HepG2 (cell line): ENCODE measurements at regions not wholly inside any gene's neighbourhood (a gene's known extent, or its start where the extent isn't known, plus 50 kb on each side); places are given as distances from the start of the nearest gene placed in this dataset.

Experiments used
- ATAC-seq: fragments of 200-7000 bp; cut with Tn5 transposase; 3 replicates; pipeline ENCODE4 v1.9.1; 2020; ENCODE audit warnings: mild to moderate bottlenecking, moderate library complexity
- BruUV-seq: library from RNA; stranded (reverse); fragments of 400-500 nt; replicated peaks from 2 replicates; lab custom pipeline; 2021; lab: Mats Ljungman, UMichigan
- CTCF ChIA-PET: fragments of 300-600 bp; formaldehyde crosslinking; extraction: SDS; loops from one replicate; lab custom pipeline; 2021; ENCODE audit warnings: low total read pairs, inconsistent platforms, low intra/inter-chr PET ratio; lab: Yijun Ruan, JAX
- POLR2A ChIA-PET: fragments of 350-600 bp; sonication (Branson Sonifier 250); formaldehyde crosslinking; loops from one replicate; lab custom pipeline; 2020; ENCODE audit warnings: antibody characterized with exemption, inconsistent platforms; lab: Yijun Ruan, JAX
- DNase-seq: peaks from one replicate; pipeline ENCODE4 v3.0.0-alpha.2; 2015; ENCODE audit warnings: low spot score
- FAIRE-seq: peaks from 3 replicates; lab custom pipeline; 2011; peaks lifted over from hg19 to GRCh38; lab: Jason Lieb, UNC
- H2AFZ ChIP-seq: one replicate; pipeline ENCODE4 v1.6.1; 2011; ENCODE audit warnings: low read length, inconsistent platforms
- H3K27ac ChIP-seq: fragments of 300-600 bp; 3 replicates; pipeline ENCODE4 v1.8.0; 2011; ENCODE audit warnings: mixed run types, mild to moderate bottlenecking, mixed read lengths, low read length, inconsistent platforms; ENCODE audit not compliant: insufficient read depth; ENCODE audit errors: extremely low read length
- H3K27me3 ChIP-seq, 2 experiments: fragments of 200-600 bp in 1 of 2; 2 replicates in 1 of 2; 3 replicates in 1 of 2; pipeline versions ENCODE4 v1.6.0 to v1.8.0; 2011; ENCODE audit warnings: low read length in 2 of 2, mild to moderate bottlenecking in 2 of 2, moderate library complexity in 2 of 2, inconsistent platforms in 1 of 2; ENCODE audit not compliant: insufficient read depth in 2 of 2, control insufficient read depth in 1 of 2
- H3K36me3 ChIP-seq, 2 experiments: fragments of 200-600 bp in 1 of 2; replicated peaks in 1 of 2; 2 replicates in 1 of 2; 3 replicates in 1 of 2; pipeline versions ENCODE4 v1.5.1 to v1.8.0; 2011; ENCODE audit warnings: low read length in 2 of 2, inconsistent platforms in 1 of 2; ENCODE audit not compliant: insufficient read depth in 2 of 2, control insufficient read depth in 1 of 2
- H3K4me1 ChIP-seq: 2 replicates; pipeline ENCODE4 v1.5.1; 2012; ENCODE audit warnings: low read length, inconsistent platforms; ENCODE audit not compliant: insufficient read depth
- H3K4me2 ChIP-seq: 2 replicates; pipeline ENCODE4 v1.6.0; 2011; ENCODE audit warnings: low read depth, low read length, inconsistent platforms
- H3K4me3 ChIP-seq, 3 experiments: fragments of 200-600 bp in 1 of 3; sonication (generic), shearing (Covaris generic) in 1 of 3; replicated peaks in 1 of 3; 2 replicates each; pipeline ENCODE4 v1.5.1; 2011 to 2016; ENCODE audit warnings: low read length in 3 of 3, inconsistent platforms in 2 of 3, low read depth in 2 of 3, mild to moderate bottlenecking in 2 of 3, control low read depth in 1 of 3, mixed read lengths in 1 of 3; ENCODE audit not compliant: insufficient read depth in 1 of 3
- H3K79me2 ChIP-seq: one replicate; pipeline ENCODE4 v1.6.1; 2011; ENCODE audit warnings: low read length, inconsistent platforms; ENCODE audit not compliant: insufficient read depth
- H3K9ac ChIP-seq: 2 replicates; pipeline ENCODE4 v1.6.0; 2011; ENCODE audit warnings: mild to moderate bottlenecking, low read depth, low read length, inconsistent platforms; ENCODE audit not compliant: insufficient read depth
- H3K9me3 ChIP-seq: 2 replicates; pipeline ENCODE4 v1.5.1; 2012; ENCODE audit warnings: mild to moderate bottlenecking, low read length
- H4K20me1 ChIP-seq: 2 replicates; pipeline ENCODE4 v1.6.0; 2011; ENCODE audit warnings: inconsistent platforms, mild to moderate bottlenecking, low read length, moderate library complexity; ENCODE audit not compliant: insufficient read depth
- ATF7-NPFF ChIP-seq: sonication (generic); formaldehyde crosslinking; IDR thresholded peaks from 2 replicates; pipeline ENCODE4 v1.8.1; 2023; ENCODE audit warnings: mild to moderate bottlenecking, low read depth, missing genetic modification reagents, moderate library complexity
- BCL6 ChIP-seq: IDR thresholded peaks from 2 replicates; pipeline ENCODE4 v1.6.1; 2016; ENCODE audit warnings: missing genetic modification reagents, missing compliant biosample characterization
- DNMT1 ChIP-seq: sonication (generic); formaldehyde crosslinking; IDR thresholded peaks from 2 replicates; pipeline ENCODE4 v1.5.1; 2020; ENCODE audit warnings: mild to moderate bottlenecking, missing genetic modification reagents
- EHMT2 ChIP-seq: fragments of 200-600 bp; sonication (generic); IDR thresholded peaks from 2 replicates; pipeline ENCODE4 v1.7.0; 2017; ENCODE audit warnings: antibody characterized with exemption, low read depth, low read length, borderline replicate concordance
- GLI4 ChIP-seq: sonication (generic); formaldehyde crosslinking; IDR thresholded peaks from 2 replicates; pipeline ENCODE4 v1.5.1; 2020; ENCODE audit warnings: missing genetic modification reagents, mild to moderate bottlenecking, moderate library complexity, borderline replicate concordance
- HBP1 ChIP-seq: IDR thresholded peaks from 2 replicates; pipeline ENCODE4 v1.6.1; 2016; ENCODE audit warnings: low read depth, control low read depth
- HDAC1 ChIP-seq: sonication (generic); formaldehyde crosslinking; IDR thresholded peaks from 2 replicates; pipeline ENCODE4 v1.5.1; 2020; ENCODE audit warnings: mild to moderate bottlenecking, missing genetic modification reagents
- HDAC2 ChIP-seq: sonication (generic); formaldehyde crosslinking; IDR thresholded peaks from 2 replicates; pipeline ENCODE4 v1.4.0; 2020; ENCODE audit warnings: missing genetic modification reagents
- RARA ChIP-seq: IDR thresholded peaks from 2 replicates; pipeline ENCODE4 v1.6.1; 2016; ENCODE audit warnings: missing genetic modification reagents, missing compliant biosample characterization
- SALL1 ChIP-seq: sonication (generic); formaldehyde crosslinking; IDR thresholded peaks from 2 replicates; pipeline ENCODE4 v1.8.0; 2022; ENCODE audit warnings: mild to moderate bottlenecking, missing genetic modification reagents
- SAP130 ChIP-seq: IDR thresholded peaks from 2 replicates; pipeline ENCODE4 v1.6.1; 2016; ENCODE audit warnings: low read depth
- WGBS: methylation state at CpG from one replicate; pipeline ENCODE4 v1.1.6; 2017; ENCODE audit warnings: low lambda C conversion rate; 5-methylcytosine and 5-hydroxymethylcytosine counted together
- in situ Hi-C: cut with HindIII; loops from 2 replicates; pipeline ENCODE4 v1.10.0; 2017; ENCODE audit warnings: low pct_unique_long_range_greater_than_20kb; ENCODE audit not compliant: extremely low pct_ligation_motif_present
- intact Hi-C: fragments of 100-400 bp; cut with micrococcal nuclease; formaldehyde crosslinking; loops from one replicate; pipeline ENCODE4 v1.10.0; 2022; ENCODE audit not compliant: unreplicated experiment
- TF ChIP-seq, protein P1 (sequence below): sonication (generic); formaldehyde crosslinking; conservative IDR thresholded peaks from 2 replicates; pipeline ENCODE4 v1.5.0; 2020; ENCODE audit warnings: missing genetic modification reagents
- TF ChIP-seq, protein P2 (sequence below), 2 experiments: sonication (generic) in 1 of 2; formaldehyde crosslinking in 1 of 2; IDR thresholded peaks; 2 replicates each; pipeline versions ENCODE4 v1.5.1 to v1.6.1; 2011 to 2020; ENCODE audit warnings: borderline replicate concordance in 1 of 2, low read depth in 1 of 2, low read length in 1 of 2, mild to moderate bottlenecking in 1 of 2, missing genetic modification reagents in 1 of 2, moderate library complexity in 1 of 2
- TF ChIP-seq, protein P3 (sequence below), 2 experiments: IDR thresholded peaks; 2 replicates each; pipeline ENCODE4 v1.6.1; 2011 to 2012; ENCODE audit warnings: low read length in 2 of 2, borderline replicate concordance in 1 of 2, low read depth in 1 of 2, mild to moderate bottlenecking in 1 of 2, moderate library complexity in 1 of 2

DNA sequence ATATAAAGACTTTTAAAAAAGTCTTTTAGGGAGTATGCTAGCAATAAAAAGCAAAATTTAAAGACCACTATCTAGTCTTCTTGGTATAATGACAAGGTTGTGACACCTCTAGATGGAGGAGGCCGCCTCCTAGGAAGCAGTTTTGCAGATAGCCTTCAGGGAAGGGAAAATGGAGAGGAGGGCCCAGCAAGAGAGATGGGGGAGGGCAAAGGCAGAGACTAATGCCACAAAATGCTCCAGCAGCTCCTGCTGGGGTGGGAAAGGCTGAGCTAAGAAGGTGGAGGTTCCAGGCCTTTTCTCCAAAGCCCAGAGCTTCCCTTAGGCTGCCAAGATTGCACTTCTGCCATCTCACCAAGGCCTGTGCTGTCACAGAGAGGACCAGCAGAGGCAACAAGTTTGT is 153.9 kb upstream of the THSD7B start (continued):
- TF ChIP-seq ATF7-NPFF (no peak), DNMT1 (CRISPR knock-in tag) (no peak)
- TF ChIP-seq, protein P1, sequence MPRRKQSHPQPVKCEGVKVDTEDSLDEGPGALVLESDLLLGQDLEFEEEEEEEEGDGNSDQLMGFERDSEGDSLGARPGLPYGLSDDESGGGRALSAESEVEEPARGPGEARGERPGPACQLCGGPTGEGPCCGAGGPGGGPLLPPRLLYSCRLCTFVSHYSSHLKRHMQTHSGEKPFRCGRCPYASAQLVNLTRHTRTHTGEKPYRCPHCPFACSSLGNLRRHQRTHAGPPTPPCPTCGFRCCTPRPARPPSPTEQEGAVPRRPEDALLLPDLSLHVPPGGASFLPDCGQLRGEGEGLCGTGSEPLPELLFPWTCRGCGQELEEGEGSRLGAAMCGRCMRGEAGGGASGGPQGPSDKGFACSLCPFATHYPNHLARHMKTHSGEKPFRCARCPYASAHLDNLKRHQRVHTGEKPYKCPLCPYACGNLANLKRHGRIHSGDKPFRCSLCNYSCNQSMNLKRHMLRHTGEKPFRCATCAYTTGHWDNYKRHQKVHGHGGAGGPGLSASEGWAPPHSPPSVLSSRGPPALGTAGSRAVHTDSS: no peak
- TF ChIP-seq, protein P2, sequence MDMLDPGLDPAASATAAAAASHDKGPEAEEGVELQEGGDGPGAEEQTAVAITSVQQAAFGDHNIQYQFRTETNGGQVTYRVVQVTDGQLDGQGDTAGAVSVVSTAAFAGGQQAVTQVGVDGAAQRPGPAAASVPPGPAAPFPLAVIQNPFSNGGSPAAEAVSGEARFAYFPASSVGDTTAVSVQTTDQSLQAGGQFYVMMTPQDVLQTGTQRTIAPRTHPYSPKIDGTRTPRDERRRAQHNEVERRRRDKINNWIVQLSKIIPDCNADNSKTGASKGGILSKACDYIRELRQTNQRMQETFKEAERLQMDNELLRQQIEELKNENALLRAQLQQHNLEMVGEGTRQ (IDR thresholded peaks at IDR 0.05; ENCODE audit: low read depth, low read length): no peak
- TF ChIP-seq, protein P2 (CRISPR knock-in tag; IDR thresholded peaks at IDR 0.05; ENCODE audit: borderline replicate concordance): no peak
- TF ChIP-seq, all 625 proteins: peak for 0

DNA sequence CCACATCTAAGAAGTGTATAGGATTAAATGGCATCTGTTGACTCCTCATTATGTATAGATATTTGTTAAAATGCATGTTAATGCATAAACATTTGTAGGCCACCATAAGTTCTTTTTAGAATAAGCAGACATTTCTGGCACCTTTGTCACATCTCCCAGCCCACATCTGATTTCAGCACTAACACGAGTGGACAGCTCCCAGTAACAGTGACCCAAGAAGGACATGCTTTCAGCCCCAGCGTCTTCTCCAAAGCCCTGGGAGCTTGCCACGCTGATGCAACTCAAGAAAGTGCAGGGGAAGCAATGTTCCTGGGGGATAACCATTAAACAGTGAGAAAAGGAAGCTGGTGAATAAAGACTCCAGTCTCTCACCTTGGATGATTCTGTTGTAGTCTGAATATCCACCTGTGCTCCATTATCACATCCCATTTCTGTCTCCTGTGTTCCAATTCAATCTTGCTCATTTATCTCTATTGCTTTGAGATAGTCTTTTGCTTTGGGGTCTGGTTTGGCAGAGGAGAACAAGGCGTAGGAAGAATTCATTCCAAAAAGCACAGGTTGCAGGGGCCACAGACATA is 182.6 kb upstream of the THSD7B start:
- Histone ChIP-seq H3K4me1 (no peaks in the 10 kb centered on the region), H3K36me3 (no peaks in the 10 kb centered on the region), H3K4me3 (no peak overlapping the region), H4K20me1 (no peaks in the 10 kb centered on the region), H3K27ac (no peak overlapping the region), H3K9ac (no peak overlapping the region), H3K4me2 (no peak overlapping the region), H3K79me2 (no peaks in the 10 kb centered on the region), H3K27me3 (no peaks in the 10 kb centered on the region), H3K9me3 (no peaks in the 10 kb centered on the region), H2AFZ (no peak overlapping the region)
- intact Hi-C loops (no loop called here), in situ Hi-C loops (no loop called here)
- ChIA-PET POLR2A (no interaction called here), CTCF (no interaction called here)
- ATAC-seq (no peak), DNase-seq (peak; percentile 18), FAIRE-seq (no peak)
- WGBS: 5% methylated on average over 4 of the region's 4 CpGs
- no TSS peak for BruUV-seq
- TF ChIP-seq HBP1 (CRISPR knock-in tag) (peak; percentile 52; the same call in 1 of the 2 replicates), SALL1 (CRISPR knock-in tag) (peak; percentile 47; the same call in 1 of the 2 replicates), HDAC2 (CRISPR knock-in tag) (peak; percentile 33; the same call in 1 of the 2 replicates), SAP130 (CRISPR knock-in tag) (0 out of 2 replicates have a peak, but pooled peaks have one; percentile 20), GLI4 (CRISPR knock-in tag) (no peak), HDAC1 (CRISPR knock-in tag) (no peak), BCL6 (CRISPR knock-in tag) (no peak), RARA (CRISPR knock-in tag) (peak; percentile 18; the same call in 1 of the 2 replicates), EHMT2 (peak; percentile 96; the same call in 1 of the 2 replicates)
- TF ChIP-seq, protein P3, sequence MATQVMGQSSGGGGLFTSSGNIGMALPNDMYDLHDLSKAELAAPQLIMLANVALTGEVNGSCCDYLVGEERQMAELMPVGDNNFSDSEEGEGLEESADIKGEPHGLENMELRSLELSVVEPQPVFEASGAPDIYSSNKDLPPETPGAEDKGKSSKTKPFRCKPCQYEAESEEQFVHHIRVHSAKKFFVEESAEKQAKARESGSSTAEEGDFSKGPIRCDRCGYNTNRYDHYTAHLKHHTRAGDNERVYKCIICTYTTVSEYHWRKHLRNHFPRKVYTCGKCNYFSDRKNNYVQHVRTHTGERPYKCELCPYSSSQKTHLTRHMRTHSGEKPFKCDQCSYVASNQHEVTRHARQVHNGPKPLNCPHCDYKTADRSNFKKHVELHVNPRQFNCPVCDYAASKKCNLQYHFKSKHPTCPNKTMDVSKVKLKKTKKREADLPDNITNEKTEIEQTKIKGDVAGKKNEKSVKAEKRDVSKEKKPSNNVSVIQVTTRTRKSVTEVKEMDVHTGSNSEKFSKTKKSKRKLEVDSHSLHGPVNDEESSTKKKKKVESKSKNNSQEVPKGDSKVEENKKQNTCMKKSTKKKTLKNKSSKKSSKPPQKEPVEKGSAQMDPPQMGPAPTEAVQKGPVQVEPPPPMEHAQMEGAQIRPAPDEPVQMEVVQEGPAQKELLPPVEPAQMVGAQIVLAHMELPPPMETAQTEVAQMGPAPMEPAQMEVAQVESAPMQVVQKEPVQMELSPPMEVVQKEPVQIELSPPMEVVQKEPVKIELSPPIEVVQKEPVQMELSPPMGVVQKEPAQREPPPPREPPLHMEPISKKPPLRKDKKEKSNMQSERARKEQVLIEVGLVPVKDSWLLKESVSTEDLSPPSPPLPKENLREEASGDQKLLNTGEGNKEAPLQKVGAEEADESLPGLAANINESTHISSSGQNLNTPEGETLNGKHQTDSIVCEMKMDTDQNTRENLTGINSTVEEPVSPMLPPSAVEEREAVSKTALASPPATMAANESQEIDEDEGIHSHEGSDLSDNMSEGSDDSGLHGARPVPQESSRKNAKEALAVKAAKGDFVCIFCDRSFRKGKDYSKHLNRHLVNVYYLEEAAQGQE (IDR thresholded peaks at IDR 0.05; ENCODE audit: borderline replicate concordance in 1 of 2, low read depth in 1 of 2, low read length in 2 of 2): peak; percentile 77 to 98
